Activated CD8-positive, alpha-beta memory T cell treated with anti-CD3 and anti-CD28 coated beads, Interleukin-2, amount 50 U/mL, for 4 hours (primary cell): ENCODE measurements at regions not wholly inside any gene's neighbourhood (a gene's known extent, or its start where the extent isn't known, plus 50 kb on each side); places are given as distances from the start of the nearest gene placed in this dataset.
"Not testable (repeated sequence)": the region's sequence is repeated elsewhere in the genome, so short reads cannot be mapped to it uniquely, and the experiment has no call there.

Experiments
- DNase-seq: peaks from one replicate; pipeline ENCODE4 v3.0.0-alpha.2; 2020

- DNase-seq: peak; percentile 4
These were observed 116.6 kb downstream of the MRPL14 start for GRCh38 chr6:44010411-44011349.

DNA sequence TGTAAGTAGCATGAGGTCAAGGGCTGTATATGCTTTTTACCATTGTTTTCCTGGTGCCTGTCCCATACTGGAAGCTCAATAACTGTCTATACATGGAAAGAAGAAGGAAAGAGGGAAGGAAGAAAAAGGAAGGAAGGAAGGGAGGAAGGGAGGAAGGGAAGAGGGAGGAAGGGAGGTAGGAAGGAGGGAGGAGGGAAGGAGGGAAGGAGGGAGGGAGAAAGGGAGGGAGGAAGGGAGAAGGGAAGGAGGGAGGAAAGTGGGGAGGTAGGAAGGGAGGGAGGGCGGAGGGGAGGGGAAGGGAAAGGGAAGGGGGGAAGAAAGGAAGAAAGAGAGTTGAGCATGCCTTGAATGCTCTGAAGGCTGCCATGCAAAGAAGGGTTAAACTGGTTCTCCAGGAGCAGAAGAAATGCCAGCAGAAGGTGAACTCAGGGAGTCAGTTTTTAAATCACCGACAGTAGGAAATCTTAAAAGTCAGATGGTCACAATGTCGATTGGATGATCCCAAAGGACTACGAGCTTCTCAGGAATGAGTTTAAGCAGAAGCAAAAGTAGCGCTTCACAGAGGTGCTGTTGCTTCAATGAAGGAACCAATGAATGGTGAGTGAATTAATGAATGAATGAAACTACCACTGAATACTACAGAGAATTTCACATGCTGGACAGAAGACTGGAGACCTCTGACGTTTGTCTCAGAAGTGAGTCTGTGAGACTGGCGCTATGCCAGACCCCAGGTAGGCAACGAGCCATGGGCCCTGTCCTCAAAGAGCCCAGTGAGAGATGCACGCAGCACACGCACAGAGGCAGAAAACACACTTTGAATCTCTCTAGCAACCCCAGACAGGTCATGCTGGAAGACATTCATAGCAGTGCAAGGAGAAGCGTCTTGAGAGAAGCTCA lies 117.6 kb downstream of the MRPL14 start:
- DNase-seq: no peak

- DNase-seq: no peak
These were observed 118.4 kb downstream of the MRPL14 start for GRCh38 chr6:44008821-44009370.

DNA sequence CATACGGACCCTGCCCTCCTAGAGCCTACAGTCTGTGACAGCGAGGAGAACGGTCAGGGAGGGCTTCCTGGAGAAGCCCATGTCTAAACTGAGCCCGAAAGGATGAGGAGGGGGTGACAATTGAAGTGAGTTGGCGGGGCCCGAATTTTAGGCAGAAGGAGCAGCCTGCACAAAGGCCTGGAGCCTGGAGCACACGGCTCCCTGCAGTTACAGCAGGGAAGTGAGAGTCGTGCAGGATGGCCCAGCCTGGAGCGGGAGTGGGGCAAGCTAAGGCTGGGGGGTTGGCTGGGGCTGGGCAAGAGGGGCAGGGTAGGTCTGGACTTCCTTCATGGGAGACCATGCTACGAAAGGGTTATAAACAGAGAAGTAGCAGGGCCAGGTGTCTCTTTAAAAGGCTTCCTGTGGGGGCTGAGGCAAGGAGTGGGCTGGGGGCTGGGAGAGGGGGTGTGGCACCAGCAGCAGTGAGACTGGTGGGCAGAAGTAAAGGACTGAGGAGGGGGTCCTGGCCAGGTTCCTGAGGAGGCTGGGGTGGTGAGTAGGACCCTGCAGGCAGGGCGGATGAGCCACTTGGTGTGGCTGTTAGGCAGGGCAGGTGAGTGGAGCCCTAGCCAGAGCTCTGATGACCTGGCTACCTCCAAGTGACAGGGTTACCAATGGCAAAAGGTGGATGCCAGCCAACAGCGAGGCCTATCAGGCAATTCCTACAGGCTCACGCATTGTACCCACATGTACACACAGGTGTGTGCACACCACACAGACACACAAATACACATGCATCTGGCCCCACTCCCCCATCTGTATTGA lies 119.2 kb downstream of the MRPL14 start:
- DNase-seq: peak; percentile 5

GRCh38 chr6:44006872-44007303 lies 120.4 kb downstream of the MRPL14 start:
- no peak for DNase-seq

DNA sequence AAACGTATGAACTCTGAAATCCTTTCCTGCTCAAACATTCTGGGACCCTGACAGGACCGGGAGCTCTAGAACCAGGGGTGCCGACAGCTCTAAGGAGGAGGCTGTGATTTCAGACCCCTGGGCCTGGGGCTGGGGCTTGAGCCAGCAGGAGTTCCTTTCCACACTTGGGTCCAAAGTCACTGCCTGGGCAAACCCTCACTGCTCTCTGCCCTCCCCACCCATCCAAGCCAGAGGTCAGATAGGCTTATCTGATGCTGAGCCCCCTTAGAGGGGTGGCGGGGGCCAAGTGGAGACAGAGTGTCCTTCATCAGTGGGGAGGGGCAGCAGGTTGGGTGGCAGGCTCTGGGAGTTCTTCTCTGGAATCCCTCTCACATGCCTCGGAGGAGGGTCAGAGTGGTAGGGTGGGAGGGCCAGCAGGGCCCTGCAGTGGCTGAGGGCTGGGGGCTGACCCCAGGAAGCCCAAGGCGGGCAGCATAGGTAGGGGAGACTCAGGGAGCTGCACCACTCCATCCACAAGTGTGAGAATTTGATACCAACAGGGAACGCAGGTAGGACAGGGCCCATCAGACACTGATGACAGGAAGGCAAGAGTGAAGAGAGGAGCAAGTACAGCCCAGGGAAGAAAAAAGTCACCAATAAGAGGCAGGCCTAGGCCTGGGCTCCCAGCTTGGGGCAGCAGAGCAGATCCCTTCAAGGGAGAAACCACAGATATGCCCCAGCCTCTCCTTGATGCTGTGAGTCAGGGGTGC lies 121.0 kb downstream of the MRPL14 start:
- DNase-seq: no peak

GRCh38 chr6:44005507-44005903 lies 121.7 kb downstream of the MRPL14 start:
- no peak for DNase-seq

GRCh38 chr6:44004625-44005506 lies 122.4 kb downstream of the MRPL14 start:
- no peak for DNase-seq

DNA sequence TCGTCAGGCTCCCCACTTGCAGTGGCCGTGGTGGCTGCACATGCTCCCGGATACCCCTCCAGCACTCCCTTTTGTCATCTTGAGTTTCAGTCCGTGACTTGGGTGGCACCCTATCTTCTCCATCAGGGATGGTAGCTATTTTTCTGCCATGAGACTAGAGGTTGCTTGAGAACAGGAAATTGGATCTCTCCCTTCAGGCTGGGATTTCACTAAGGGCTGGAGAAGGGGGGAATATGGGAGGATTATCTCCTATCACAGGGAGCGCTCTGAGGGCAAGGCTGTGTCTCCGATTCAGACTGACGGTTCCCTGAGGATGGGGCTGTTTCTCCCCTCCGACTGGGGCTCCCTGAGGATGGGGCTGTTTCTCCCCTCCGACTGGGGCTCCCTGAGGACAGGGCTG lies 123.1 kb downstream of the MRPL14 start:
- no peak for DNase-seq

DNA sequence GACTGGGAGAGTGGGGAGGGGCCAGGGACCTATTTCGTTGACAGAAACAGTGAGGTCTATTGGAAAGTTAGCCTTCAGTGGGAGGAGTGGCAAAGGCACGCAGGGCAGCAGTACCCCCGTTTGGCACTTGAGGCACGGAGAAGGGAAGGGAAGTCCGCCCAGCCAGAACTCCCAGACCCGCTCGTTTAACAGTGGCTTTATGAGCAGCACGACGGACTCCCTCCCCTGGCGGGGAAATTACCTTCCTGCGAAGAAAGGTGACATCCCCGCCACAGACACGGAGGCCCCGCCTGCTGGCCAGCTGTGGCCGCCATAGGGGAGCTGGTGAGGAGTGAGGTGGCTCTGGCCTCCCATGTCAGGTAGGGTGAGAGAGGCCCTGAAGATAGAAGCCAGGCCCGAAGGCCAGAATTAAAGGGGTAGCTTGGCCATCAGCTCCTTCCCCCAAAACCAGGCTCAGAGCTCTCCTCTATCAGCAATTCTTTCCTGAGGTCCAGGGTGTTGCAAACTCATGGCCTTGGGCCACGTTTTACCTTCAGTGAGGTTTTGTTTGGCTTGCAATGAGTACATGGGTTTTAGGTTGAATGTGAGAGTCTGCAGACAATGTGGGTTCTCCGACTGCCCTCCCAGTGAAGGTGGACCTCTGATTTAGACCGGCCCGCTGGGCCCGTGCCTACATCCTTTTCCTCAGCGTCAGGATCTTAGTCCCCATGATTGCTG lies 123.7 kb downstream of the MRPL14 start:
- no peak for DNase-seq

- DNase-seq: peak; percentile 70
These were observed 124.5 kb downstream of the MRPL14 start for GRCh38 chr6:44002593-44003344.

DNA sequence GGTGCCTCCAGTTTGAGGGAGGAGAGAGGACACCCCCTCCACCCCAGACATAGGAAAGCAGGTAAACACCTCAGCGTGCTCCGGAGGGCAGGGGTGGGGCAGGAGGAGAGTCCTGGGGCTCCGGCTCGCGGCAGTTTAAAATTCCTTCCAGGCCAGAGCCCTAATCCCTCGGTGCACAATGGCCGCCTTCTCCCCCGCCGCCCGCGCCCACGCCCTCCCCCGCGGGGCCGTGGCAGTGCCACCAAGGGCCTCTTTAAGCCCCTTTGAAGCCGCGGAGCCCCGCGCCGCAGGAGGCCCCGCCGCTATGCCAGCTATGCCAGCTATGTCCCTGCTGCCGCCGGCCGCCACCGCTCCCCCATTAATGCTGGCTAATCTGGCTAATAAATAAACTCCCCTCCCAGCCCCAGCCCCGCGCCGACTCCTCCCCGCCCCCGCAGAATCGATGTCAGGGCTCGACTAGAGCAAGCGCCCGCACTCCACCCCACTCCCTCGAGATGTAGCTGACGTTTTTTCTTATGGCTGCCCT lies 125.1 kb downstream of the MRPL14 start:
- peak; percentile 34 for DNase-seq

DNA sequence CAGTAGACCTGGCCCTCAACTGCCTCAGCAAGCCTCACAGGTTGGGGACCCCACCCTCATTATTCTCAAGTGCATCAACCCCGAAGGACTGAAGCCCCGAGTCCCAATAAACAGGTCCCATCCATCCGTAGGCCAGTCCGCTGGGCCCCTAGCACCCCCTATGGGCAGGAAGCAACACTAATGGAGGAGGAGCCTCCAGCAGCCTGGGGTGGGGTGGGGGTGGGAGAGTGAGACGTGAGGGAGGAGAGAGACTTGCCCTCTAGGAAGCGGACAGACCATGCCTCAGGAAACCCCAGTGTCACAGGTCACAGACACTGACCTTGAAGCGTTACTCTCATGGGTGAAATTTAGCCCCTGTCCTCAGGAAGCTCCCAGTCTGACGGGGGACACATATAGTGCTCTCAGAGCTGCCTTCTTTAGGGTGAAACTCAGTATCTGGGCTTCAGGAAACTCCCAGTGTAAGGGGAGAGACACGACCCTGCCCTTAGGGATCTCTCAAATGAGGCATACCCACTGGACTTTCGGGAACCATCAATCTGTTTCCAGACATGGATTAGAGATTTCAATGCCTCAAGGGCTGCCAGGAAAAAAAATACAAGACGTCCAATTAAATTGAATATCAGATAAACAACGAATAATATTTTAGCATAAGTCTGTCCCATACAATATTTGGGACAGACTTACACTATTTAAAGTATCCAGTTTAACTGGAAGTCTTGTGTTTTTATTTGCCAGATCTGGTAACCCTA lies 125.8 kb downstream of the MRPL14 start:
- DNase-seq: no peak

- DNase-seq: no peak
These were observed 126.9 kb downstream of the MRPL14 start for GRCh38 chr6:44000164-44000842.

DNA sequence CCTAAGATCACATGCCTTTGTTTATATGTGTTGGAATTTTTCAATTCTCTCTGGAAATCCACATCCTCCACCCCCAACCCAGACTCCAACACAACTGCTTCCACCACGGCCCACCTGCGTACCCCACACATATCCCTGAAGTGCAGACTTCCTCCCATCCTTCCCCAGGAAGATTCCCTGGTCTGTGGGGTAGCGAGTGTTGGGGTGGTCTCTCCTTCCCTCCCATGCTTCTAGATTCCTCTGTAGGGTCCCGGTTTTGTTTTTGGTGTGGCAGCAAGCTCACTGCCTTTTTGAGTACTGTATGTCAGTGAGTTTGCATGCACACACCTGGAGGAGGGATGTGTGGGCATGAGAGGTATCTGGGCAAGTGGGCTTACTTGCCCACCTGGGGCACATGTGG lies 127.6 kb downstream of the MRPL14 start:
- DNase-seq: no peak

- DNase-seq: not testable (repeated sequence)
These were observed 128.5 kb downstream of the MRPL14 start for GRCh38 chr6:43998592-43999243.
